ENCODE measurements at regions not wholly inside any gene's neighbourhood (a gene's known extent, or its start where the extent isn't known, plus 50 kb on each side); places are given as distances from the start of the nearest gene placed in this dataset.

GRCh38 chr12:116358893-116359761 is 81.6 kb upstream of the MED13L start:
- Histone ChIP-seq H3K9me3 (no peaks in the 10 kb centered on the region), H3K4me1 (peaks cover 13% of the 10 kb centered on the region), H3K27me3 (replicated peaks; ENCODE audit: control insufficient read depth, insufficient read depth, low read length) (no peaks in the 10 kb centered on the region), H3K4me3 (ENCODE audit: low read depth, low read length) (no peak overlapping the region), H3K36me3 (ENCODE audit: control insufficient read depth, insufficient read depth, low read length) (no peaks in the 10 kb centered on the region)
- CTCF ChIA-PET = interaction anchor here (1.2 to 1.3 kb wide), 2 partner anchors 47 to 81 kb away, joined by 4 read pairs; partner anchors contain the start of gene MED13L
- Mint-ChIP-seq H3K27ac (ENCODE audit: unreplicated experiment) (peak overlapping the region; percentile 88), H3K9me3 (ENCODE audit: unreplicated experiment) (no peaks in the 10 kb centered on the region), H3K36me3 (ENCODE audit: insufficient read depth, unreplicated experiment) (peaks cover 8% of the 10 kb centered on the region), H3K4me3 (ENCODE audit: unreplicated experiment) (peak overlapping the region; percentile 50), H3K27me3 (ENCODE audit: insufficient read depth, unreplicated experiment) (no peaks in the 10 kb centered on the region), H3K4me1 (ENCODE audit: low read depth, unreplicated experiment) (peaks cover 21% of the 10 kb centered on the region)
- TF ChIP-seq, protein P1, sequence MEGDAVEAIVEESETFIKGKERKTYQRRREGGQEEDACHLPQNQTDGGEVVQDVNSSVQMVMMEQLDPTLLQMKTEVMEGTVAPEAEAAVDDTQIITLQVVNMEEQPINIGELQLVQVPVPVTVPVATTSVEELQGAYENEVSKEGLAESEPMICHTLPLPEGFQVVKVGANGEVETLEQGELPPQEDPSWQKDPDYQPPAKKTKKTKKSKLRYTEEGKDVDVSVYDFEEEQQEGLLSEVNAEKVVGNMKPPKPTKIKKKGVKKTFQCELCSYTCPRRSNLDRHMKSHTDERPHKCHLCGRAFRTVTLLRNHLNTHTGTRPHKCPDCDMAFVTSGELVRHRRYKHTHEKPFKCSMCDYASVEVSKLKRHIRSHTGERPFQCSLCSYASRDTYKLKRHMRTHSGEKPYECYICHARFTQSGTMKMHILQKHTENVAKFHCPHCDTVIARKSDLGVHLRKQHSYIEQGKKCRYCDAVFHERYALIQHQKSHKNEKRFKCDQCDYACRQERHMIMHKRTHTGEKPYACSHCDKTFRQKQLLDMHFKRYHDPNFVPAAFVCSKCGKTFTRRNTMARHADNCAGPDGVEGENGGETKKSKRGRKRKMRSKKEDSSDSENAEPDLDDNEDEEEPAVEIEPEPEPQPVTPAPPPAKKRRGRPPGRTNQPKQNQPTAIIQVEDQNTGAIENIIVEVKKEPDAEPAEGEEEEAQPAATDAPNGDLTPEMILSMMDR (IDR thresholded peaks at IDR 0.05; ENCODE audit: insufficient read depth in 1 of 2, low read depth in 1 of 2, low read length in 1 of 2, severe bottlenecking in 1 of 2, unreplicated experiment in 1 of 2) = no peak
- BruUV-seq (replicated peaks) = no TSS peak
- POLR2A ChIA-PET = no interaction called here
- peak; percentile 90 to 94 for DNase-seq
- intact Hi-C loops (cut with micrococcal nuclease; ENCODE audit: unreplicated experiment) = loop anchor here (1.0 to 5.0 kb wide), 2 partner anchors 9 to 77 kb away; no protein-coding TSS in a partner anchor

DNA sequence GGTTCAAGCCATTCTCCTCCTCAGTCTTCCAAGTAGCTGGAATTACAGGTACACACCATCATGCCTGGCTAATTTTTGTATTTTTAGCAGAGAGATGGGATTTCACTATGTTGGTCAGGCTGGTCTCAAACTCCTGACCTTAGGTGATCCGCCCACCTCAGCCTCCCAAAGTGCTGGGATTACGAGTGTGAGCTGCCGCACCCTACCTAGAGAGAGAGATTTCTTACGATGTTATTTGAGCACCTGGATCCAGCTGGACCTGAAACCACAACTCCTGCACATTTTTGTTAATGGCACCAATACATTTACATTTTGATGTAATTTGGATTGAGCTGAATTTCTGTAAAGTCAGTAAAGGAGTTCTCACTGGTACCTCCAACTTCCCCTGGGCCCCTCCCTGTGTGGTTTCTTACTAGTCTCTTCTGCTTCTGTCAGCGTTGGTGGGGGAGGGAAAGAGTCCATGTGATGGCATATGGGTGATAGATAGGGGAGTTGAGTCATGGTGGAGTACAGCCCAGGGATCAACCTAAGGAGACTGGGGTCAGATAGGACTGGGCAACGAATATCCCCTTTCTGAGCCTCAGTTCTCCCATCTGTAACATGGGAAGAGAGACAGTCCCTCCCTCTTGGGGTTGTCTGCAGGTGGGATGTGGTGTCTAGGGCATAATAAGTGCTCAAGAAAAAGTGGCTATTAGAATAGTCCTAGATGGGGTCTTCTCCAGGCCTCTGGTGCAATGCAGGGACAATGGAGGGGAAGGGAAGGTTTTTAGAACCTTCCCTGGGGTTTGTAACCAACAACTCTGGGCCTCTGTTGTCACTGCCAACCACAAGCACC is 83.3 kb upstream of the MED13L start:
- no peak overlapping the region for H3K4me3 Mint-ChIP-seq (ENCODE audit: unreplicated experiment)
- BruUV-seq (replicated peaks) = no TSS peak
- H3K36me3 ChIP-seq (ENCODE audit: control insufficient read depth, insufficient read depth, low read length) = no peaks in the 10 kb centered on the region
- ChIA-PET CTCF (no interaction called here), POLR2A (no interaction called here)
- no peak overlapping the region for H3K4me3 ChIP-seq (ENCODE audit: low read depth, low read length)
- no peaks in the 10 kb centered on the region for H3K27me3 ChIP-seq (replicated peaks; ENCODE audit: control insufficient read depth, insufficient read depth, low read length)
- H3K27ac Mint-ChIP-seq (ENCODE audit: unreplicated experiment) = peak overlapping the region; percentile 7
- peaks cover 26% of the 10 kb centered on the region for H3K4me1 ChIP-seq
- no peaks in the 10 kb centered on the region for H3K9me3 Mint-ChIP-seq (ENCODE audit: unreplicated experiment)
- intact Hi-C loops (cut with micrococcal nuclease; ENCODE audit: unreplicated experiment) = no loop called here
- peaks cover 8% of the 10 kb centered on the region for H3K36me3 Mint-ChIP-seq (ENCODE audit: insufficient read depth, unreplicated experiment)
- DNase-seq = no peak
- H3K4me1 Mint-ChIP-seq (ENCODE audit: low read depth, unreplicated experiment) = peaks cover 26% of the 10 kb centered on the region
- H3K27me3 Mint-ChIP-seq (ENCODE audit: insufficient read depth, unreplicated experiment) = no peaks in the 10 kb centered on the region
- TF ChIP-seq, protein P1 (IDR thresholded peaks at IDR 0.05; ENCODE audit: insufficient read depth in 1 of 2, low read depth in 1 of 2, low read length in 1 of 2, severe bottlenecking in 1 of 2, unreplicated experiment in 1 of 2) = no peak
- no peaks in the 10 kb centered on the region for H3K9me3 ChIP-seq

DNA sequence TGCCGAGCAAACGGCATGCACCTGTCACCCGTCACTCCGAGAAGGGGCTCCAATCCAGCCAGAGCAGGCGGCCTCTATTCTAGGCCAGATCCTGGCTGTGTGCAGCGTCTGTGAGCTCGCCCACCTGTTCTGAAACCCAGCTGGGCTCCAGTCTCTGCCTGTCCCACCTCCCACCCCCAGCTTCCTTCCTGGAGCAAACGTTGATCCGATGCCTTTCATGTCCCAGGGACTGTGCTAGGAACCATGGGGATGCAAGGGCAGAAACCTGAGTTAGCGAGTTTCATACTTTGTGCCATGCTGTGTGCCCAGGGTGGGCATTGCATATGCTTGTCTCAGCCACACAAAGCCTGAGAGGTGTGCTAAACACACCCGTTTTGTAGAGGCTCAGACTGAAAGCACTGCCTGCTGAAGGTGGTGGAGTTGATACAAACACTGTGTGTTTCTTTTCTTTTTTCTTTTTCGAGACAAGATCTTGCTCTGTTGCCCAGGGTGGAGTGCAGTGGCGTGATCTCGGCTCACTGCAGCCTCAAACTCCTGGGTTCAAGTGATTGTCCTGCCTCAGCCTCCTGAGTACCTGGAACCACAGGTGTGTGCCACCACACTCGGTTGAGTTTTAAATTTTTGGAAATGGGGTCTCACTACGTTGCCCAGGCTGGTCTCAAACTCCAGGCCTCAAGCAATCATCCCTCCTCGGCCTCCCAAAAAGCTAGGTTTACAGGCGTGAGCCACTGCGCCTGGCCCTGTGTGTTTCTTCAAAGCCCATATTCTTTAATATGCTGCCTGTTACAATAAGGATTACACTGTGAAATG is 84.1 kb upstream of the MED13L start:
- peaks cover 28% of the 10 kb centered on the region for H3K4me1 Mint-ChIP-seq (ENCODE audit: low read depth, unreplicated experiment)
- Histone ChIP-seq H3K27me3 (replicated peaks; ENCODE audit: control insufficient read depth, insufficient read depth, low read length) (no peaks in the 10 kb centered on the region), H3K4me1 (peaks cover 34% of the 10 kb centered on the region), H3K36me3 (ENCODE audit: control insufficient read depth, insufficient read depth, low read length) (no peaks in the 10 kb centered on the region), H3K9me3 (no peaks in the 10 kb centered on the region), H3K4me3 (ENCODE audit: low read depth, low read length) (no peak overlapping the region)
- TF ChIP-seq, protein P1 (IDR thresholded peaks at IDR 0.05; ENCODE audit: insufficient read depth in 1 of 2, low read depth in 1 of 2, low read length in 1 of 2, severe bottlenecking in 1 of 2, unreplicated experiment in 1 of 2) = no peak
- DNase-seq = no peak
- no peak overlapping the region for H3K4me3 Mint-ChIP-seq (ENCODE audit: unreplicated experiment)
- POLR2A ChIA-PET = no interaction called here
- no peaks in the 10 kb centered on the region for H3K9me3 Mint-ChIP-seq (ENCODE audit: unreplicated experiment)
- CTCF ChIA-PET = no interaction called here
- H3K27me3 Mint-ChIP-seq (ENCODE audit: insufficient read depth, unreplicated experiment) = no peaks in the 10 kb centered on the region
- H3K27ac Mint-ChIP-seq (ENCODE audit: unreplicated experiment) = no peak overlapping the region
- no TSS peak for BruUV-seq (replicated peaks)
- peaks cover 8% of the 10 kb centered on the region for H3K36me3 Mint-ChIP-seq (ENCODE audit: insufficient read depth, unreplicated experiment)
- intact Hi-C loops (cut with micrococcal nuclease; ENCODE audit: unreplicated experiment) = no loop called here
